Liver (tissue), 6 donors: ENCODE measurements at regions not wholly inside any gene's neighbourhood (a gene's known extent, or its start where the extent isn't known, plus 50 kb on each side); places are given as distances from the start of the nearest gene placed in this dataset.
"Not testable (repeated sequence)": the region's sequence is repeated elsewhere in the genome, so short reads cannot be mapped to it uniquely, and the experiment has no call there.

Experiments
- DNase-seq: peaks from one replicate; pipeline ENCODE4 v3.0.0-alpha.2; 2017; ENCODE audit warnings: low spot score
- H3K27ac ChIP-seq, 2 donors: one replicate each; pipeline ENCODE4 v1.7.0; 2013; ENCODE audit warnings: inconsistent platforms in 2 of 2, low read length in 2 of 2, control low read depth in 1 of 2, low read depth in 1 of 2, mild to moderate bottlenecking in 1 of 2
- H3K27me3 ChIP-seq, 4 donors: one replicate each; pipeline versions ENCODE4 v1.6.1 to v1.7.0; 2013; ENCODE audit warnings: low read length in 3 of 4, inconsistent platforms in 1 of 4, mild to moderate bottlenecking in 1 of 4, moderate library complexity in 1 of 4; ENCODE audit not compliant: control insufficient read depth in 4 of 4, insufficient read depth in 4 of 4
- H3K36me3 ChIP-seq, 4 donors: one replicate each; pipeline versions ENCODE4 v1.6.1 to v1.7.0; 2013; ENCODE audit warnings: low read length in 3 of 4, mild to moderate bottlenecking in 3 of 4, low read depth in 1 of 4, moderate library complexity in 1 of 4; ENCODE audit not compliant: control insufficient read depth in 4 of 4, insufficient read depth in 3 of 4
- H3K4me1 ChIP-seq, 4 donors: one replicate each; pipeline versions ENCODE4 v1.6.1 to v1.7.0; 2013; ENCODE audit warnings: low read length in 3 of 4, mild to moderate bottlenecking in 3 of 4, moderate library complexity in 1 of 4; ENCODE audit not compliant: control insufficient read depth in 4 of 4, insufficient read depth in 4 of 4
- H3K4me3 ChIP-seq, 3 donors: one replicate each; pipeline versions ENCODE4 v1.6.1 to v1.7.0; 2013; ENCODE audit warnings: low read length in 3 of 3, control low read depth in 1 of 3, low read depth in 1 of 3, mild to moderate bottlenecking in 1 of 3
- H3K9ac ChIP-seq, 2 donors: one replicate each; pipeline ENCODE4 v1.7.0; 2013; ENCODE audit warnings: low read length in 2 of 2, mild to moderate bottlenecking in 2 of 2, moderate library complexity in 2 of 2, control low read depth in 1 of 2, low read depth in 1 of 2
- H3K9me3 ChIP-seq, 4 donors: one replicate each; pipeline versions ENCODE4 v1.6.1 to v1.7.0; 2013; ENCODE audit warnings: low read length in 3 of 4; ENCODE audit not compliant: control insufficient read depth in 4 of 4
- WGBS: extraction: QIAGEN DNeasy Blood & Tissue Kit; methylation state at CpG from one replicate; pipeline ENCODE4 v1.1.7; 2013; 5-methylcytosine and 5-hydroxymethylcytosine counted together
- donor health status: healthy.
- donor health status: healthy.
- donor health status: healthy.

- not testable (repeated sequence) for H3K9ac ChIP-seq, H3K27ac ChIP-seq, H3K4me1 ChIP-seq, H3K4me3 ChIP-seq, H3K27me3 ChIP-seq, H3K36me3 ChIP-seq, H3K9me3 ChIP-seq, DNase-seq
- 25% methylated on average over 1 of the region's 3 CpGs for WGBS
Measured at GRCh38 chr1:146600720-146601307, 337.3 kb upstream of the NBPF12 start.

- not testable (repeated sequence) for H3K27ac ChIP-seq, H3K9me3 ChIP-seq, H3K9ac ChIP-seq, DNase-seq, H3K36me3 ChIP-seq, H3K4me1 ChIP-seq, H3K27me3 ChIP-seq, H3K4me3 ChIP-seq
- 93% methylated on average over 1 of the region's 3 CpGs for WGBS
Measured at GRCh38 chr1:146599906-146600305, 338.2 kb upstream of the NBPF12 start.

GRCh38 chr1:146581229-146581628 is 352.4 kb upstream of the NOTCH2NLA start:
- H3K4me3 ChIP-seq, H3K27ac ChIP-seq: not testable (repeated sequence)
- 89% methylated on average over 1 of the region's 1 CpG for WGBS

GRCh38 chr1:146567541-146567940 is 338.7 kb upstream of the NOTCH2NLA start:
- WGBS = 0% methylated on average over 1 of the region's 2 CpGs
- not testable (repeated sequence) for H3K9ac ChIP-seq

More at GRCh38 chr1:146581229-146581628, 352.4 kb upstream of the NOTCH2NLA start:
- not testable (repeated sequence) for H3K4me1 ChIP-seq, H3K36me3 ChIP-seq, H3K27me3 ChIP-seq, H3K9ac ChIP-seq, H3K9me3 ChIP-seq, DNase-seq

GRCh38 chr1:146558032-146558431 is 329.2 kb upstream of the NOTCH2NLA start:
- H3K4me1 ChIP-seq, H3K4me3 ChIP-seq, H3K27me3 ChIP-seq, H3K9me3 ChIP-seq, DNase-seq, H3K27ac ChIP-seq, H3K9ac ChIP-seq, H3K36me3 ChIP-seq: not testable (repeated sequence)
- WGBS = 84% methylated on average over 3 of the region's 3 CpGs

More at GRCh38 chr1:146567541-146567940, 338.7 kb upstream of the NOTCH2NLA start:
- not testable (repeated sequence) for H3K27me3 ChIP-seq, H3K36me3 ChIP-seq, H3K4me3 ChIP-seq, DNase-seq, H3K27ac ChIP-seq, H3K4me1 ChIP-seq, H3K9me3 ChIP-seq

- H3K36me3 ChIP-seq, H3K27ac ChIP-seq, H3K9me3 ChIP-seq, H3K4me3 ChIP-seq, H3K9ac ChIP-seq, DNase-seq, H3K4me1 ChIP-seq, H3K27me3 ChIP-seq: not testable (repeated sequence)
- 54% methylated on average over 2 of the region's 7 CpGs for WGBS
Measured at GRCh38 chr1:146556405-146556804, 327.6 kb upstream of the NOTCH2NLA start.

GRCh38 chr1:146552414-146552813 is 323.6 kb upstream of the NOTCH2NLA start:
- not testable (repeated sequence) for H3K27ac ChIP-seq, H3K27me3 ChIP-seq, H3K9me3 ChIP-seq, H3K36me3 ChIP-seq, H3K4me3 ChIP-seq, DNase-seq, H3K4me1 ChIP-seq, H3K9ac ChIP-seq
- WGBS = 77% methylated on average over 3 of the region's 3 CpGs

- 93% methylated on average over 8 of the region's 9 CpGs for WGBS
- DNase-seq, H3K9me3 ChIP-seq, H3K4me1 ChIP-seq, H3K27ac ChIP-seq, H3K36me3 ChIP-seq, H3K27me3 ChIP-seq, H3K9ac ChIP-seq, H3K4me3 ChIP-seq: not testable (repeated sequence)
Measured at GRCh38 chr1:146548684-146549083, 319.9 kb upstream of the NOTCH2NLA start.

GRCh38 chr1:146546189-146546588 is 317.4 kb upstream of the NOTCH2NLA start:
- not testable (repeated sequence) for H3K36me3 ChIP-seq, H3K9me3 ChIP-seq, DNase-seq, H3K4me1 ChIP-seq, H3K27me3 ChIP-seq, H3K9ac ChIP-seq, H3K4me3 ChIP-seq, H3K27ac ChIP-seq
- 90% methylated on average over 1 of the region's 1 CpG for WGBS
